ENCODE measurements at regions not wholly inside any gene's neighbourhood (a gene's known extent, or its start where the extent isn't known, plus 50 kb on each side); places are given as distances from the start of the nearest gene placed in this dataset.
"Not testable (repeated sequence)": the region's sequence is repeated elsewhere in the genome, so short reads cannot be mapped to it uniquely, and the experiment has no call there.

DNA sequence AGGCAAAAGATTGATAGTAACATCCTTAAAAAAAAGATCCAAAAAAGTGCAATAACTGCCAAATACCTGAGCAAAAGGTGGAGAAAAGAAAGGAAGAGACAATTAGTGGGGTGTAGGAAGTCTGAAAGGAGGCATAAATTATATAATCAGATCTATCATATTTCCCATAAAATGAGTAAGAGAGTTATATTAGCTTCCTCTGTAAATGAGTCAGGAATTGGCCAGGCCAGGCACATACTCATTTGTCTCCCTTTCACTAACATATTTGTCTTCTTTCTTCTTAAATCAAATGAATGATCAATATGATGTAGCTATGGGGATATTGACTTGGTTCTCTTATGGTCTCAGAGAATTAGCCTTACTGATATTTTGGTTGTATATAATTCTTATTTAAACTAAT, 292.3 kb upstream of the CADM2 start:
- TF ChIP-seq CTCF (IDR thresholded peaks at IDR 0.05; ENCODE audit: low read depth, low read length), result no peak
- Histone ChIP-seq H3K27me3 (ENCODE audit: insufficient read depth, low read depth, severe bottlenecking) (no peaks in the 10 kb centered on the region), H3K36me3 (no peaks in the 10 kb centered on the region), H3K4me3 (ENCODE audit: low read depth, low read length) (no peak overlapping the region), H3K9me3 (ENCODE audit: severe bottlenecking) (no peaks in the 10 kb centered on the region), H3K27ac (no peak overlapping the region)
- DNase-seq, result no peak

GRCh38 chr3:84679211-84679610, 279.6 kb upstream of the CADM2 start:
- no peaks in the 10 kb centered on the region for H3K27me3 ChIP-seq (ENCODE audit: insufficient read depth, low read depth, severe bottlenecking)
- no peaks in the 10 kb centered on the region for H3K36me3 ChIP-seq
- no peak for DNase-seq
- TF ChIP-seq CTCF (IDR thresholded peaks at IDR 0.05; ENCODE audit: low read depth, low read length), result no peak
- no peaks in the 10 kb centered on the region for H3K9me3 ChIP-seq (ENCODE audit: severe bottlenecking)
- no peak overlapping the region for H3K27ac ChIP-seq
- H3K4me3 ChIP-seq (ENCODE audit: low read depth, low read length), result no peak overlapping the region

GRCh38 chr3:84680700-84681099, 278.1 kb upstream of the CADM2 start:
- H3K4me3 ChIP-seq (ENCODE audit: low read depth, low read length), result no peak overlapping the region
- no peak for DNase-seq
- no peak for TF ChIP-seq CTCF (IDR thresholded peaks at IDR 0.05; ENCODE audit: low read depth, low read length)
- no peaks in the 10 kb centered on the region for H3K9me3 ChIP-seq (ENCODE audit: severe bottlenecking)
- no peaks in the 10 kb centered on the region for H3K27me3 ChIP-seq (ENCODE audit: insufficient read depth, low read depth, severe bottlenecking)
- H3K36me3 ChIP-seq, result no peaks in the 10 kb centered on the region
- no peak overlapping the region for H3K27ac ChIP-seq

GRCh38 chr3:84683493-84683892, 275.3 kb upstream of the CADM2 start:
- no peak for DNase-seq
- no peak for TF ChIP-seq CTCF (IDR thresholded peaks at IDR 0.05; ENCODE audit: low read depth, low read length)
- H3K36me3 ChIP-seq, result no peaks in the 10 kb centered on the region
- H3K27me3 ChIP-seq (ENCODE audit: insufficient read depth, low read depth, severe bottlenecking), result no peaks in the 10 kb centered on the region
- H3K4me3 ChIP-seq (ENCODE audit: low read depth, low read length), result no peak overlapping the region
- no peaks in the 10 kb centered on the region for H3K9me3 ChIP-seq (ENCODE audit: severe bottlenecking)
- no peak overlapping the region for H3K27ac ChIP-seq

- no peak overlapping the region for H3K4me3 ChIP-seq (ENCODE audit: low read depth, low read length)
- no peaks in the 10 kb centered on the region for H3K27me3 ChIP-seq (ENCODE audit: insufficient read depth, low read depth, severe bottlenecking)
- no peaks in the 10 kb centered on the region for H3K36me3 ChIP-seq
- DNase-seq, result no peak
- H3K9me3 ChIP-seq (ENCODE audit: severe bottlenecking), result no peaks in the 10 kb centered on the region
- no peak for TF ChIP-seq CTCF (IDR thresholded peaks at IDR 0.05; ENCODE audit: low read depth, low read length)
- no peak overlapping the region for H3K27ac ChIP-seq
These were observed 273.3 kb upstream of the CADM2 start for GRCh38 chr3:84685467-84685866.

- H3K9me3 ChIP-seq (ENCODE audit: severe bottlenecking), result no peaks in the 10 kb centered on the region
- no peak overlapping the region for H3K4me3 ChIP-seq (ENCODE audit: low read depth, low read length)
- no peak overlapping the region for H3K27ac ChIP-seq
- no peak for TF ChIP-seq CTCF (IDR thresholded peaks at IDR 0.05; ENCODE audit: low read depth, low read length)
- no peaks in the 10 kb centered on the region for H3K36me3 ChIP-seq
- DNase-seq, result no peak
- no peaks in the 10 kb centered on the region for H3K27me3 ChIP-seq (ENCODE audit: insufficient read depth, low read depth, severe bottlenecking)
These were observed 266.5 kb upstream of the CADM2 start for GRCh38 chr3:84692261-84692660.

GRCh38 chr3:84710288-84710687, 248.5 kb upstream of the CADM2 start:
- not testable (repeated sequence) for H3K36me3 ChIP-seq; DNase-seq; H3K4me3 ChIP-seq (ENCODE audit: low read depth, low read length); H3K9me3 ChIP-seq (ENCODE audit: severe bottlenecking); H3K27me3 ChIP-seq (ENCODE audit: insufficient read depth, low read depth, severe bottlenecking); H3K27ac ChIP-seq
